HG03139 (cell line): ENCODE measurements at regions not wholly inside any gene's neighbourhood (a gene's known extent, or its start where the extent isn't known, plus 50 kb on each side); places are given as distances from the start of the nearest gene placed in this dataset.
"Not testable (repeated sequence)": the region's sequence is repeated elsewhere in the genome, so short reads cannot be mapped to it uniquely, and the experiment has no call there.

ENCODE experiments used
- ATAC-seq: cut with Tn5 transposase; IDR thresholded peaks from one replicate; pipeline ENCODE4 v1.9.1; 2021; ENCODE audit not compliant: unreplicated experiment

DNA sequence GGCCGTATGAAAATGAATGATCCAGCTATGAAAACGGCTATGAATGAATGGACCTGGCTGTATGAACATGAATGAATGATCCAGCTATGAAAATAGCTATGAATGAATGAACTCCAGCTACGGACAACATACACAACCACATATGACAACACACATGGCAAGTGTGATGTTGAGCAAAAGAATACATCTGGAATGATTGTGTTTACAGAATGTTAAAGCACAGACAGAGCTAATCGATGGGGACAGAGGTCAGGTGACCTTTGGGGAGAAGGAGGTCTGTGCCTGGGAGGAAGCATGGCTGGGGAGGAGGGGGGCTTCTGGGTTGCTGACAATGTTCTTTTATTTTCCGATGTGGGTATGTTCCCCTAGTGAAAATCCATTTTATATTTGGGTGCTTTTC, 174.0 kb upstream of the WSCD1 start:
- ATAC-seq: no peak

DNA sequence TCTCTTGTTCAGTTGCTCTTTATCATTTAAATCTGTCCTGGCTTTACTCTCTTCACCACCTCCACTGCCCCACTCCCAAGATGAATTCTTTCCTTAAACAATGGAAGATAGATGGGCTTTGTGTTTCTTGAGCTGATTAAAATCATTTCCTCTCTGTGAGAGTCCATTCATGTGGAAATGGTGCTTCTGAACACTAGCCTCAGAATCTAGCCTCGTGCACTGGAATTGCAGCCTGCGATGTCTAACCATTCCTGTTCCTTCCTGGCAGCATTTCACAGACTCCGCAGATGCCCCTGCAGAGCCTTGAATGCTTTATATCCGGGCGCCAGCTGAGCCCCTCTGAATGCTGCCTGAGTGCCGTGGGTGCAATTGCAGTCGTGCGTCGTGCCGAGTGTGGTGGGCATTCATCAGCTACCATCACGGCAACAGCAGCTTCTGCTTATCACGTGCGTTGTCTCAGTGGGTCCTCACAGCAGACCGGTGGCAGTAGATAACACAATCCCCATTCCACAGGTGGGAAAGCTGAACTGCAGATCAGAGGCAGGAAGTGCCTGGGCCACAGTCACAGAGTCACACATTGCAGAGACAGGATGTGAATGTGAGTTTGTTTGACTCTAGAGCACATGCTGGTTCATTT, 172.8 kb upstream of the WSCD1 start:
- ATAC-seq: no peak

DNA sequence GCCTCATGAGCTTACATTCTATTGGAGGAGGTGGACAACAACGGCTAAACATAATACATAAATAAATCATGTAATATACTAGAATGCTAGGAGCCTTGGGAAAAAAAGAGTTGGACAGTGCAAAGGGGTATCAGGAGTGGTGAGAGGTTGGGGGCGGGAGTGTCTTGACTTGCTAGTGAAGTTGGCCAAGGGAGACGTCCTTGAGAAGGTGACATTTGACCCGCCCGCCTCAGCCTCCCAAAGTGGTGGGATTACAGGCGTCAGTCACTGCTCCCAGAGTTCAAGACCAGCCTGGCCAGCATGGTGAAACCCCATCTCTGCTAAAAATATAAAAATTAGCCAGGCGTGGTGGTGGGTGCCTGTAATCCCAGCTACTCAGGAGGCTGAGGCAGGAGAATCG, 172.2 kb upstream of the WSCD1 start:
- ATAC-seq: not testable (repeated sequence)

DNA sequence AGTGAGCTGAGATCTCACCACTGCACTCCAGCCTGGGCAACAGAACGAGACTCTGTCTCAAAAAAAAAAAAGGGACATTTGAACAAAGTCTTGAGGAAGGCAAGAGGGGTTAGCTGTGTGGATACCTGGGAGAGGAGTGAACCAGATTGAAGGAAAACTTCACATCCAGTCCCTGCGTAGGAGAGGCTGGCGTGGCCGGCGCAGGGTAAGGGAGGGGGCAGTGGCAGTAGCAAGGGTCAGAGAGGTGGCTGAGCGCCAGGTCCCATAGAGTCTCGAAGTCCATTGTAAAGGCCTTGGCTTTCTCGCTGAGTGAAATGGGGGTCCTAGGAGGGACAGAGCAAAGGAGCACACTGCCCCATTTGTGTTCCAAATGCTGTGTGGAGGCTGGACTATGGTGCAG, 171.8 kb upstream of the WSCD1 start:
- ATAC-seq: no peak

DNA sequence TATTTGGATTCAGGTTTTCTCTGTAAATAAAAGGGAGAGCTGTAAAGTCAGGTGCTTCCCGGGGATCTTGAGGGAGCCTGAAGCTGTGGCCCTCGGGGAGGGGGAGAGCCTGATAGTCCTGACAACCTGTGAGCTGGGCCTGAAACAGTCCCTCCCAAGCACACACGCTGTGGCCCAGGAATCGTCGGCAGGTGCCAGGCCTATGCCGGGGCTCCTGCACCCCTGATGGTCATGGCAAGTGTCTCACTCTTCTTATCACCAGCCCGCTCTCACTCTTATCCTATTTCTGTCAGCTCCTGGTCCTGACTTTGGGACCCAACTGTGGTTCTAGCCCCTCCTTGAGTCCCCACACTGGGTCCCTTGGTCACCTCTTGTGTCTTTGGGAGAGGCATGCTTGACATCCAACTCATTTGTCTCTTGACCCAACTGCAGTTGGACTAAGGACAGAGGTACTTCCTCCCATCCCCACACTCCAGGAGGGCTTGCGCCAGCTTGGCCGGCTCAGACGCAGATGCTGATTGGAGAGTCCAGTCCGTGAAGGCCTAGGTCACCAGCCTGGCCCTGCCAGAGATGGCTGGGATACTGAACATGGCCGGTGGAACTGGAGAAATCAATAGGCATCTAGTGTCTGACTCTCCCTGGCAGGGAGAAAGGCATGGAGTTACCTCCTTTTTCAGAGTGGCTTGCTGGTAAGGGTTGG, 170.5 kb upstream of the WSCD1 start:
- no peak for ATAC-seq

DNA sequence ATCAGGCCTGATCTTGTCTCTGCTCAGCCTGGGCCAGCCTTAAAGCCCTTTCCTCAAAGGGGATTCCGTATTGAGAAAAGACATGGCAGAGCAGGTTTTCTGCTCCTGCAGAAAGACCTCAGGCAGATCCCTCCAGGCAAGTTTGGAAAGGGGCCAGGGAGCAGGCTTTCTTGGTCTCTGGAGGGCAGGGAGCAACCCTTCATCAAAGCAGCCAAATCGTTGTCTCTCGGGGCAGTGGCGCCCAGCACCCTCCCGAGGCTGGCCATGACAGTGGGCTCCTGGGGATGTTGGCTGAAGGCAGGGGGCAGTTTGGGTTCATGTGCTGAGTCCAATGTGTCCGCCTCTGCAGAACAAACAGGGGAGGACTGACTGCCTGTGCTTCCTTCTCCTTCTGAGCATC, 168.4 kb upstream of the WSCD1 start:
- no peak for ATAC-seq

DNA sequence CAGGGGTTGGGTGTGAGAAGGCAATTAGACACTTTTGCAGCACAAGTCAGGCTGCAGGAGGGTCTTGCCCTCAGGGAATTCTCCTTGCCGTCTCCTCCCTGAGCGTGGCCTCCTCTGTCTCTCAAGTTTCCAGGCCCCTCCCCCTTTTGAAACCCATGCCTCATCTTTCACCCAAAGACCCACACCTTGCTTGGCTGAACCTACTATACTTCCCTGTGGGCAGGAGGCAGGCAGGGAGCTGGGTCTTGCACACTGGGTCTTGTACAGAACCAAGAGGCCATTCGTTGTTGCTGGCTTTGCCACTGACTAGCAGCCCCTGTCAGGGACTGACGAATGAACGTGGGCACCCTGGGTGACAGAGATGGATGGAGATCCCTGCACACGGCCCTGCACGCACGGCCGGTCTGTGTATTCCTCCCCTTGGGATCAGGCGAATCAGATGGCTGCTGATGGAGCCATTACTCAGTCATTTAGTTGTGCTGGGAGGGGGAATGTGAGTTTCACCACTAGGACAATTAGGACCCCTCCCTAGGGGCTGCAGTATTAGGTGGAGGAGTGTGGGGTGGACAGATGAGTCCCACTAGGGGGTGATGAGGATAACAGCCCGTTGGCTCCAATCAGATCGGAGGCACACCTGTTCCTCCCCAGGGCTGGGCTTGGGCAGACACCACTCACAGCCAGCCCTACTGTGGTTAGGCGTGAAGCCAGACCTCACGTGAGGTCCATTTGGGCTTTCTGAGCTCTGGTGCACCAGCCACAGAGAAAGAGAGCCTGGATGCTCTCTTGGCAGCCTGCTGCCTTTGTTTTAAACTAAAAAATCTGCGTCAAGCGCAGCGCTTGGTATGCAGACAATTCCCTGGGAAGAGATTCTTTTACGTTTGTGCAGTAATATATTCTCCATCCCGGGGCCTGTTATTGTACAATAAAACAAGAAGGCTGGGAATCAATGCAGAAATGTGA, 167.7 kb upstream of the WSCD1 start:
- no peak for ATAC-seq

DNA sequence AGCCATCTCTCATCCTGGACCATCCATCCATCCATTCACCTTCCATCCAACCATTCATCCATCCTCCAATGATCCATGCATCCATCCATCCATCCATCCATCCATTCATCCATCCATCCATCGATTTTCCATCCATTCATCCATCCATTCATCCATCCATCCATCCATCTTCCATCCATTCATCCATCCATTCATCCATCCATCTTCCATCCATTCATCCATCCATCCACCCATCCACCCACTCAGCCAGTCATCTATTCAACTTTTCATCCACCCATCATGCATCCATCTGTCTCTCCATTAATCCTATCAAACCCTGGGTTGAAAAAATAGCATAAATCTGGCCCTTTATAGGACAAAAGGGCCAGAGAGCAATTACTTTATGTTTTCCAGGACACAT, 158.3 kb upstream of the WSCD1 start:
- no peak for ATAC-seq

DNA sequence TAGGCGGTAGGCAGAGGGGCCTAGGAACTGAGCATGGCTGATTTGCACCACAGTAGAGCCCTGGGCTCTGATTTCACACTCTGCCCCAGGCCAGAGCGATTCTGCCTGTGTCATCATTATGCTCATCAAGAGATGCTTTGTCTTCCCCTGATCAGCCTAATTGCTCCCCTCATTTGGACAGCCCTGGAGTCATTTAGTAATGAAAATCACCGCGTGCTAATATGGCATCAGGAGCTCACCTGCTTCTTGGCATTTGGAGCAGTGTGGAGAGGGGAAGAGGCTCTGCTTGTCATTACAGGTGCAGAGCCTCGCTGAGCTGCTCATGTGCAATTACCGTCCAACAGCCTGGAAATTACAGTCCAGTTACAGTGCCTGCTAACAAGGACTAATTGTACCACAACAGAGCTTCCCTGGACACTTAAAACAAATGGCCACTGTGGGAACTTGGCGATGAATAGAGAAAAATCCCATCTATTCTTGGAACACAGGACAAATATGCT, 157.1 kb upstream of the WSCD1 start:
- no peak for ATAC-seq

DNA sequence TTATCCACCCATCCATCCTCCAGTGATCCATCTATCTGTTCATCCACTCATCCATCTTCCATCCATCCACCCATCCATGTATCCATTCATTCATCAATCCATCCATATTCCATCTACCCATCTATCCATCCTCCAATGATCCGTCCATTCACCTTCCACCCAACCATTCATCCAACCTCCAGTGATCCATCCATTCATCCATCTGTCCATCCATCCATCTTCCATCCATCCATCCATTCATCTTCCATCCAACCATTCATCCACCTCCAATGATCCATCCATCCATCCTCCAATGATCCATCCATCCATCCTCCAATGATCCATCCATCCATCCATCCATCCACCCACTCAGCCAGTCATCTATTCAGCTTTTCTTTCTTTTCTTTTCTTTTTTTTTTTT, 156.5 kb upstream of the WSCD1 start:
- no peak for ATAC-seq

DNA sequence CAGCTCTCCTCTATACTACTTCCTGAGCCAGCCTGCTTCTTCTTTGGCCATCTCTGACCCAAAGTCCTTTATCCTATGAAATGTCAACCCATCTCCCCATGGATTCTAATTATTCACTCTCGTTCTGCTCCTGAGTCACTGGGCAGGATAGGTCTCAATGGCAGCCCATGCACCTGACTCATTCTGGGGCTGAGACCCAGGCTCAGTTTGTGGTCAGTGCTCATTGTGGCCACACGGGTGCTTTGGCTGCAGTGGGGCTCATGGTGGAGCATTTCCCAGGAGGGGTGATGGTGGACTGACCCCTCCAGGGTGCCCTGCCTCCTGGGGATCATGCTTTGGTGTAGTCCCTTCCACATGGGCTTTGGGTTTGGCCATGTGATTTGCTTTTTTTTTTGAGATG, 154.8 kb upstream of the WSCD1 start:
- ATAC-seq: no peak

DNA sequence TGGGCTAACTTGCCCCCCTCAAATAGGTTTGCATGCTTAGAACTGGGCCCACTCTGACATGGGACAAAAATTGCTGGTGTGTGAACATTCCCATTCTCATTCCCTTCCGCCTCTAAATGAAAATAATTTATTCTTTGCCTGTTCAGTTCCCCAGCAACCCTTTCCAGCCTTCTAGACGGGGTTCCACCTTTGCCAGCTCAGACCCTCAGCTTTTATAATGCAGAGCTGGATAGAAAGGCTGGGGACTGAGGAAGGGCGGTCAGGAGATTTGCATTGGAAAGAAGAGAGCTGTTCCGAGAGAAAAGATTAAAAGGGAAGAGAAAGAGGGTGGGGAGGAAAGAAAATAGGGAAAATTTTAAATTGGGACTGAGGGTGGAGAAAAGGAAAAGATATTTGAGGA, 151.1 kb upstream of the WSCD1 start:
- ATAC-seq: no peak

DNA sequence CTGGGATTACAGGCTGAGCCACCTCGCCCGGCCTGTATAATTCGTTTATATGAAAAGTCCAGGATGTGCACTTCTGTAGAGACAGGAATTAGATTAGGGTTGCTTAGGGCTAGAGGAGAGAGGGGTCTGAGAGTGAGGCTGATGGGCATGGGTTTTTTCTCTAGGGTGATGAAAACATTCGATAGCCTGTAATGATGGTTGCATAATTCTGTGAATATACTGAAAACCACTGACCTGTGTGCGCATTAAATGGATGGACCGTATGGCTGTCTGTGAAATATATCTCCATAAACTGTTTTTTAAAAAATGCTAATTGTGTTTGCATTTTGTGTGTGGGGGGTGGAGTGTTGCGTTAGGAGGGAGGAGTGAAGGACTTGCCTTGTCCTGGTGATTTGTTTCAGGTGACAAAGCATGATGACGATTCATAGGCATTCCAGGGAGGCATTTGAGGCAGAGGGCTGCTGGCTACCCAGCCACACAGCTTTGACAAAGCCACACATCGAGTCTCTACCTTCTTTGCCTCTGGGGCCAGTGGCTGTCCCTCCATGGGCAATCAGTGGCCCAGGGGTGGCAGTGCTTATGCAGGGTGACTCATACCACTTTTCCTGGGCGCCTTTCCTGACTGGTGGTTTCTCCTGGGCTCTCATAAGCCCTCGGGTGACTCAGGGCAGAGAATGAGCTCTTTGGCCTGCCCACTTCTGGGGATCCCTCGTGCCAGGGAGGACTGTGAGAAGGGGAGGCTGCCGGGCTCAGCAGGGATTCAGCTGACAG, 148.5 kb upstream of the WSCD1 start:
- no peak for ATAC-seq

DNA sequence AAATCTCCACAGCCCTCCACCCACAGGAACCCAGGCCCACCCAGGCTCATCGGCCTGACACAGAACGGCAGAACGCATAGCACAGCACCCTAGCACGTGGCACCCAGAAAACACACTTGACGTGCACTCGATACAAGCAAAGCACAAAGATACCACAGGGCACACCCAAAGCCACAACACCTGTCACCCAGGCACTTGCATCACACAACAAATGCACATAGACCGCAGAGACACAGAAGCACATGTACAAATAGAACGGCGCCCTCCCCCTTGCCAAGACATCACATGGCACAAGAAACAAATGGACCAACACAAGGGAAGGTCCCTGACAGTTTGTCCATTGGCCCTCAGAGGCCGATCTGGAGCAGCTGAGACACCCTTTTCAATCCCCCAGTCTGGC, 147.7 kb upstream of the WSCD1 start:
- ATAC-seq: no peak

DNA sequence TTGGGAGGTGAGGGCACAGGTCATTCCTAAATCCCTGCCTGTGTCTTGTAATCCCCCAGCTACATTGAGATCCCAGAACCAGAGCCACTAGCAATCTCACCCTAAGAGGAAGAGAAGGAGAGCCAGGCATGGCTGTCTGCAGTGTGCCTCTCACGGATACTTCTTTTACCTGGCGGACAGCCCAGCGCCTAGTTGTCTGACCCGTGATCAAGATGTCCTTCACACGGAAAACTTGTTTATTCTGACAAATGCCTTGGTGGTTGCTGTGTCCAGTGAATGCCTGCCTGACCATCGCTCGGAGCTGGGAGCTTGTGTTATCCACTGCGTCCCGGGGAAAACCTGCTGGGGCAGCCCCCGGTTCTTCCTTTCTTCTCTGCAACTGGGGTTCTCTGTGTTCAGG, 140.5 kb upstream of the WSCD1 start:
- no peak for ATAC-seq

DNA sequence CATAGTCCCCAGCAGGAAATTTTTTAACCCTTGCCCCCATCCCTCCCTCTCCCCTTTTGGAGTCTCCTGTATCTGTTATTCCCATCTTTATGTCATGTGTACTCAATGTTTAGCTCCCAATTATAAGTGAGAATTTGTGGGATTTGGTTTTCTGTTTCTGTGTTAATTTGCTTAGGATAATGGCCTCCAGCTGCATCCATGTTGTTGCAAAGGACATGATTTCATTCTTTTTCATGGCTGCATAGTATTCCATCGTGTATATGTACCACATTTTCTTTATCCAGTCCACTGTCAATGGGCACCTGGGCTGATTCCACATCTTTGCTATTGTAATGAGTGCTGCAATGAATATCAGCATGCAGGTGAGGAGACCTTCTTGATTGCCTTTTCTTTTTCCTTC, 139.6 kb upstream of the WSCD1 start:
- not testable (repeated sequence) for ATAC-seq

DNA sequence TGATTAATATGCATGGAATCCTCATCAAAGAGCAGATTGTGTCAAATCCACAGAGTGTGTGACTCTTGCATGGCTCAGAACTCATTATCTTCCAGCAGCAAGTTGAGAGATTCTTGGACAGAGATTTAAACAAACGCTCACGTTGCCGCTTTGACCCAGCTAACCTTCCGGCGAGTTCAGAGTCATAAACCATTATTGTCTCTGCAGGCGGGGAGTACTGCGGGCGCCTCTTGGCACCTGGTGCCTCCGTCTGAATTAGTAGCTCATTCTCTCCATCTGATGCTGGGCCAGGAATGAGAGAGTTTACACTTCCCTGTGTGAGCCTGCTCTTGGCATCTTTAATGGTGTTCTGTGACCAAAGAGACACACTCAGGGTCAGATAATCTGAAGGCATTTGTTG, 138.6 kb upstream of the WSCD1 start:
- no peak for ATAC-seq

DNA sequence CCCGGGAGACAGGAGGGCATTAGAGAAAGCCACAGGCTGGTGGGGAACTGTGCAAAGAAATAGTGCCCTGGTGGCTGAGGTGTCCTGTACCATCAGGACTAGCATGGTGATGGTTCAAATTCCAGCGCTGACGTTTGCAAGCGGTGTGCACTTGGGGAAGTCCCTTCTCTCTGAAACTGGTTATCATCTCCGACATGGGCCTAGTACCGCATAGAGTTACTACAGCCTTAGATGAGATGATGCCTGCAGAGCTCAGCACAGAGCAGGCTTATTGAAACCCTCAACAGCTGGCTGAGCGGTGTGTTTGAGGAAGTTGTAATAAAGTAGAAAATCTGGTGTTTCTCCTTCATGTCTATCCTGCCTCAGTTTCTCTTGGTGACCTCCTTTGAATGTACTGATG, 136.7 kb upstream of the WSCD1 start:
- ATAC-seq: no peak

DNA sequence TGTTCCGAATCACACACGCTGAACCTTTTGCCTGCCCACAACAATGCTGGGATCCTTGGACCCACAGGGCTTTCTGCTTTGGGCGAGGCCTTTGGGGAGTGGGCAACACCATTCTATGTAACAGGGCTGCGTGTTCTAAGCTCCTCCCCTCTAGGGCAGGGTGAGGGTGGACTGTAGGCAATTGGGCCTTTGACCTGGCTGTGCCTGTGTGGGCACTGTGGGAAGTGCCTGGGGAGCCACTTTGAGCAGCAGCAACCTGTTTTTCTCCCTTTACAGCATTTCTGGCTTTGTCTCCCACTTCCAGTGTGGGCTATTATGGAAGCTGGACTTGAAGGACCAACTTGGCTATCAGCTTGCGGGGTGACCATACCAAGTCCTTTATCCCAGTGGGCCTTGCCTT, 128.9 kb upstream of the WSCD1 start:
- ATAC-seq: no peak

DNA sequence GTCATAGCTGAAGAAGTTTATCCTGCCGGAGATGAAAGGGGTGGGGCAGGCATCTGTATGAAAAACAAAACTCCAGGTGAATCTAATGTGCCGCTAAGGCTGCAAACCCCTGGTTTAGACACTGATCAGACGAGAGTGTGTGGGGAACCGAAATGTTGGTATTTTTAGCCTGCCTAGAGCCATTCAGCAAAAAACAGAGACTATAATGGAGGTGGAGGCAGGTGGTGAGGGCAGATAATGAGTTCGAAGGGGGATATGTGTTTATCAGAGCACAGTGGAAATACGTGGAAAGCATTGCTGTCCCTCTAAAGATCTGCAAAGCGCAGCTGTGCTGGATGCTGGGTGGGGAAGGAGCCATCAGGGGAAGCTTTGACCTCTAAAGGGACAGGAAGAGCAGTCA, 127.5 kb upstream of the WSCD1 start:
- ATAC-seq: no peak

DNA sequence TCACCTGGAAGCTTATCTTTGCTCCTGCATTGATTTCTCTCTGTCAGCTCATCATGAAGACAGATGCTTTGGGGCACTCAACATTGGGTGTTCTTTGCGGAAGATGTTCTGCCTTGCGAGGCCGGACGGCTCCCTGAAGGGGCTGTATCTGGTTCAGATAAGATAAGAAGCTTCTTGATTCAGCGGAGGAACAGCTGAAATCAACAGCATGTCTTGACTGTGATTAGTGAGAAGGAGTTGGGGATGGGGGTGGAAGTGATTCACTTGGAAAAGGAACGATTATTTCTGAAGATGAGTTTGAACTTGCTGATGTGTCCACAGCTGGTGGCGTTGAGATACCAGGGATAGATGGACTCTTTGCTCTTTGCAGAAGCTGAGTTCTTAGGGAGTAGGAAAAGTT, 126.9 kb upstream of the WSCD1 start:
- ATAC-seq: no peak
